Fibroblast of the aortic adventitia (primary cell): ENCODE measurements at regions not wholly inside any gene's neighbourhood (a gene's known extent, or its start where the extent isn't known, plus 50 kb on each side); places are given as distances from the start of the nearest gene placed in this dataset.

Experiments
- DNase-seq: peaks from one replicate; pipeline ENCODE4 v3.0.0-alpha.2; 2010; ENCODE audit warnings: low read depth
- H3K4me3 ChIP-seq: 2 replicates; pipeline ENCODE4 v1.5.1; 2011; ENCODE audit warnings: low read depth, mild to moderate bottlenecking, control low read depth, low read length, moderate library complexity
- CTCF ChIP-seq: IDR thresholded peaks from 2 replicates; pipeline ENCODE4 v1.5.1; 2011; ENCODE audit warnings: mild to moderate bottlenecking, low read length, control low read depth, inconsistent platforms; ENCODE audit not compliant: insufficient read depth

- peak; percentile 40 for DNase-seq
- no peak overlapping the region for H3K4me3 ChIP-seq
- TF ChIP-seq CTCF, result no peak
Measured at GRCh38 chr3:86787091-86787490, 203.9 kb downstream of the VGLL3 start.

GRCh38 chr3:86785386-86785785 lies 205.6 kb downstream of the VGLL3 start:
- peak; percentile 57 for TF ChIP-seq CTCF
- DNase-seq, result peak; percentile 77
- H3K4me3 ChIP-seq, result no peak overlapping the region

- H3K4me3 ChIP-seq, result no peak overlapping the region
- no peak for DNase-seq
- no peak for TF ChIP-seq CTCF
Measured at GRCh38 chr3:86782866-86783265, 208.1 kb downstream of the VGLL3 start.

GRCh38 chr3:86782286-86782685 lies 208.7 kb downstream of the VGLL3 start:
- no peak overlapping the region for H3K4me3 ChIP-seq
- peak; percentile 86 for DNase-seq
- TF ChIP-seq CTCF, result no peak

- TF ChIP-seq CTCF, result peak; percentile 47
- H3K4me3 ChIP-seq, result no peak overlapping the region
- peak; percentile 78 for DNase-seq
Measured at GRCh38 chr3:86774082-86774691, 216.8 kb downstream of the VGLL3 start.

- DNase-seq, result no peak
- TF ChIP-seq CTCF, result no peak
Measured at GRCh38 chr3:86772699-86773098, 218.2 kb downstream of the VGLL3 start.

More at GRCh38 chr3:86772699-86773098, 218.2 kb downstream of the VGLL3 start:
- no peak overlapping the region for H3K4me3 ChIP-seq
